LNCAP (cell line): ENCODE measurements at regions not wholly inside any gene's neighbourhood (a gene's known extent, or its start where the extent isn't known, plus 50 kb on each side); places are given as distances from the start of the nearest gene placed in this dataset.

ENCODE experiments used
- CTCF ChIP-seq: fragments of 450-650 bp; IDR thresholded peaks from 2 replicates; pipeline ENCODE4 v1.5.1; 2017; ENCODE audit warnings: mild to moderate bottlenecking

GRCh38 chr21:16608209-16608830, 878.5 kb downstream of the USP25 start:
- no peak for TF ChIP-seq CTCF

- TF ChIP-seq CTCF = no peak
Measured at GRCh38 chr21:16619281-16619680, 889.5 kb downstream of the USP25 start.

- TF ChIP-seq CTCF = no peak
Measured at GRCh38 chr21:16620786-16621320, 891.1 kb downstream of the USP25 start.

- no peak for TF ChIP-seq CTCF
Measured at GRCh38 chr21:16624479-16625118, 888.2 kb upstream of the CXADR start.

GRCh38 chr21:16625491-16625890, 887.4 kb upstream of the CXADR start:
- no peak for TF ChIP-seq CTCF

GRCh38 chr21:16633831-16634459, 878.9 kb upstream of the CXADR start:
- TF ChIP-seq CTCF = no peak

GRCh38 chr21:16634515-16634914, 878.3 kb upstream of the CXADR start:
- TF ChIP-seq CTCF = no peak
